ENCODE measurements at regions not wholly inside any gene's neighbourhood (a gene's known extent, or its start where the extent isn't known, plus 50 kb on each side); places are given as distances from the start of the nearest gene placed in this dataset.

GRCh38 chr5:60453186-60453976, 246.6 kb downstream of the DEPDC1B start:
- intact Hi-C loops (cut with micrococcal nuclease), result no loop called here
- no peak for ATAC-seq (ENCODE audit: low read depth)

More at GRCh38 chr5:60453186-60453976, 246.6 kb downstream of the DEPDC1B start:
- no peaks in the 10 kb centered on the region for H3K79me2 ChIP-seq (ENCODE audit: control insufficient read depth, insufficient read depth, low read length)
- no peak overlapping the region for H3K4me2 ChIP-seq (replicated peaks; ENCODE audit: low read depth, low read length, poor library complexity, severe bottlenecking)
- Mint-ChIP-seq H3K9me3 (ENCODE audit: insufficient read depth) (peaks cover 2% of the 10 kb centered on the region), H3K4me1 (peaks cover 7% of the 10 kb centered on the region), H3K4me3 (no peak overlapping the region), H3K27ac (no peak overlapping the region), H3K27me3 (no peaks in the 10 kb centered on the region)
- H3K27me3 ChIP-seq (replicated peaks in 1 of 4; ENCODE audit: control extremely low read depth in 1 of 4, control insufficient read depth in 3 of 4, insufficient read depth in 4 of 4, low read length in 3 of 4), result no peaks in the 10 kb centered on the region
- 100% methylated on average over 2 of the region's 4 CpGs for WGBS (ENCODE audit: insufficient coverage)
- no peak overlapping the region for H3K4me3 ChIP-seq (ENCODE audit: control extremely low read depth in 1 of 5, extremely low read depth in 1 of 5, insufficient read depth in 1 of 5, low read depth in 2 of 5, low read length in 4 of 5)
- H3K27ac ChIP-seq (ENCODE audit: low read length in 2 of 2), result no peak overlapping the region
- no peak overlapping the region for H2AFZ ChIP-seq (ENCODE audit: insufficient read depth, low read depth, low read length, poor library complexity, severe bottlenecking)
- CTCF ChIA-PET, result no interaction called here
- H3K4me1 ChIP-seq (ENCODE audit: control insufficient read depth in 2 of 2, insufficient read depth in 2 of 2, low read length in 2 of 2), result peaks cover 0 to 7% of the 10 kb centered on the region in 2 donors
- no peak overlapping the region for H3K9ac ChIP-seq (ENCODE audit: low read length)
- H3K9me3 ChIP-seq (ENCODE audit: control extremely low read depth in 1 of 3, control insufficient read depth in 2 of 3, insufficient read depth in 1 of 3, low read length in 2 of 3), result peaks cover 0 to 1% (median 0%) of the 10 kb centered on the region in 3 donors
- H3K36me3 ChIP-seq (replicated peaks in 1 of 2; ENCODE audit: control extremely low read depth in 1 of 2, control insufficient read depth in 1 of 2, extremely low read depth in 1 of 2, insufficient read depth in 2 of 2, low read length in 1 of 2), result no peaks in the 10 kb centered on the region
- no peak for DNase-seq
- POLR2A ChIA-PET, result no interaction called here
- TF ChIP-seq CTCF (IDR thresholded peaks at IDR 0.05) (no peak), EZH2 (IDR thresholded peaks at IDR 0.05; ENCODE audit: borderline replicate concordance, insufficient read depth, low read depth, low read length, poor library complexity, severe bottlenecking) (no peak)
- no peaks in the 10 kb centered on the region for H4K20me1 ChIP-seq (ENCODE audit: control insufficient read depth, insufficient read depth, low read length, poor library complexity, severe bottlenecking)
